GM12878 (cell line): ENCODE measurements at regions not wholly inside any gene's neighbourhood (a gene's known extent, or its start where the extent isn't known, plus 50 kb on each side); places are given as distances from the start of the nearest gene placed in this dataset.

ENCODE experiments used
- ATAC-seq: fragments of 200-7000 bp; cut with Tn5 transposase; 3 replicates; pipeline ENCODE4 v1.9.1; 2020; ENCODE audit warnings: mild to moderate bottlenecking, moderate library complexity
- BruUV-seq: library from RNA; stranded (reverse); fragments of 400-500 nt; replicated peaks from 2 replicates; lab custom pipeline; 2021; lab: Mats Ljungman, UMichigan
- CTCF ChIA-PET: fragments of 300-600 bp; sonication (Branson Sonifier 250); formaldehyde crosslinking; extraction: SDS; loops from one replicate; lab custom pipeline; 2021; ENCODE audit warnings: inconsistent platforms; lab: Yijun Ruan, JAX
- POLR2A ChIA-PET: fragments of 350-600 bp; formaldehyde crosslinking; extraction: SDS; loops from one replicate; lab custom pipeline; 2021; ENCODE audit warnings: inconsistent platforms; lab: Charles Lee
- RAD21 ChIA-PET: fragments of 300-600 bp; sonication (Branson Sonifier 250); formaldehyde crosslinking; loops from one replicate; lab custom pipeline; 2023; ENCODE audit warnings: antibody characterized with exemption; ENCODE audit not compliant: unreplicated experiment; lab: Charles Lee
- SMC1A ChIA-PET: fragments of 300-600 bp; sonication (Branson Sonifier 250); formaldehyde crosslinking; loops from one replicate; lab custom pipeline; 2023; ENCODE audit not compliant: unreplicated experiment, uncharacterized antibody; lab: Charles Lee
- DNase-seq: peaks from one replicate; pipeline ENCODE4 v3.0.0-alpha.2; 2011; ENCODE audit warnings: low read depth, low spot score
- FAIRE-seq: peaks from 3 replicates; lab custom pipeline; 2011; peaks lifted over from hg19 to GRCh38; lab: Jason Lieb, UNC
- H2AFZ ChIP-seq: 2 replicates; pipeline ENCODE4 v1.6.0; 2011; ENCODE audit warnings: low read depth, low read length, control low read depth; ENCODE audit not compliant: control insufficient read depth
- H3K27ac ChIP-seq: 2 replicates; pipeline ENCODE4 v1.5.1; 2011; ENCODE audit warnings: control low read depth; ENCODE audit not compliant: control insufficient read depth, insufficient read depth
- H3K27me3 ChIP-seq, 2 experiments: replicated peaks in 1 of 2; 2 replicates each; pipeline versions ENCODE4 v1.6.0 to v1.6.1; 2011; ENCODE audit warnings: low read length in 1 of 2; ENCODE audit not compliant: control insufficient read depth in 2 of 2, insufficient read depth in 2 of 2
- H3K36me3 ChIP-seq, 2 experiments: 2 replicates each; pipeline ENCODE4 v1.5.1; 2011; ENCODE audit warnings: low read length in 1 of 2; ENCODE audit not compliant: control insufficient read depth in 2 of 2, insufficient read depth in 2 of 2
- H3K4me1 ChIP-seq: 2 replicates; pipeline ENCODE4 v1.6.1; 2011; ENCODE audit warnings: mild to moderate bottlenecking, low read length, moderate library complexity, mixed read lengths; ENCODE audit not compliant: control insufficient read depth, insufficient read depth
- H3K4me2 ChIP-seq: 2 replicates; pipeline ENCODE4 v1.6.0; 2011; ENCODE audit warnings: control low read depth; ENCODE audit not compliant: control insufficient read depth, insufficient read depth
- H3K4me3 ChIP-seq: fragments of 200-600 bp; sonication (generic); 2 replicates; pipeline ENCODE4 v1.5.1; 2016
- H3K79me2 ChIP-seq: 2 replicates; pipeline ENCODE4 v1.6.0; 2011; ENCODE audit warnings: low read length; ENCODE audit not compliant: control insufficient read depth, insufficient read depth
- H3K9ac ChIP-seq: 2 replicates; pipeline ENCODE4 v1.8.0; 2011; ENCODE audit warnings: low read length, control low read depth, mixed read lengths; ENCODE audit not compliant: control insufficient read depth, insufficient read depth
- H3K9me3 ChIP-seq: replicated peaks from 3 replicates; pipeline ENCODE4 v1.5.1; 2011; ENCODE audit warnings: mild to moderate bottlenecking, low read length; ENCODE audit not compliant: control insufficient read depth, insufficient read depth
- H4K20me1 ChIP-seq: 2 replicates; pipeline ENCODE4 v1.6.0; 2011; ENCODE audit not compliant: control insufficient read depth, insufficient read depth
- BMI1 ChIP-seq: fragments of 450-650 bp; IDR thresholded peaks from 2 replicates; pipeline ENCODE4 v1.6.1; 2016; ENCODE audit warnings: mild to moderate bottlenecking, moderate library complexity, borderline replicate concordance
- CBFB ChIP-seq: IDR thresholded peaks from 2 replicates; pipeline ENCODE4 v1.6.1; 2016; ENCODE audit warnings: antibody characterized with exemption, low read depth
- EED ChIP-seq: sonication (generic); IDR thresholded peaks from 2 replicates; pipeline ENCODE4 v1.6.1; 2016; ENCODE audit warnings: antibody characterized with exemption, low read depth
- FOS ChIP-seq: IDR thresholded peaks from 3 replicates; pipeline ENCODE4 v1.6.1; 2011; ENCODE audit warnings: borderline replicate concordance; ENCODE audit not compliant: insufficient read length; ENCODE audit errors: extremely low read depth
- FOXM1 ChIP-seq: IDR thresholded peaks from 2 replicates; pipeline ENCODE4 v1.6.1; 2012; ENCODE audit warnings: low read depth, mild to moderate bottlenecking, inconsistent platforms, low read length, moderate library complexity
- GATAD2B ChIP-seq: fragments of 450-650 bp; conservative IDR thresholded peaks from 2 replicates; pipeline ENCODE4 v1.6.1; 2017; ENCODE audit warnings: low read depth, mild to moderate bottlenecking, moderate library complexity
- JUNB ChIP-seq: IDR thresholded peaks from 2 replicates; pipeline ENCODE4 v1.6.1; 2016; ENCODE audit warnings: antibody characterized with exemption, mild to moderate bottlenecking
- MYC ChIP-seq: IDR thresholded peaks from 2 replicates; pipeline ENCODE4 v1.6.1; 2011; ENCODE audit warnings: mild to moderate bottlenecking, low read length, moderate library complexity, inconsistent platforms; ENCODE audit not compliant: insufficient read depth, insufficient replicate concordance, insufficient read length, severe bottlenecking
- SKIL ChIP-seq: fragments of 450-650 bp; IDR thresholded peaks from 2 replicates; pipeline ENCODE4 v1.6.1; 2017; ENCODE audit warnings: mild to moderate bottlenecking, low read depth, inconsistent platforms; ENCODE audit not compliant: poor library complexity, severe bottlenecking
- SP1 ChIP-seq: IDR thresholded peaks from one replicate; pipeline ENCODE4 v1.6.1; 2011; ENCODE audit warnings: low read depth, low read length
- SPI1 ChIP-seq: IDR thresholded peaks from 2 replicates; pipeline ENCODE4 v1.6.1; 2011; ENCODE audit warnings: low read depth, mild to moderate bottlenecking, low read length, moderate library complexity, borderline replicate concordance; ENCODE audit not compliant: insufficient read depth
- ZNF207 ChIP-seq: fragments of 450-650 bp; IDR thresholded peaks from 2 replicates; pipeline ENCODE4 v1.6.1; 2014; ENCODE audit warnings: antibody characterized with exemption, mild to moderate bottlenecking, borderline replicate concordance
- ZZZ3 ChIP-seq: IDR thresholded peaks from 2 replicates; pipeline ENCODE4 v1.6.1; 2011; ENCODE audit warnings: low read depth; ENCODE audit not compliant: control insufficient read depth, insufficient read length
- WGBS: methylation state at CpG from one replicate; pipeline ENCODE4 v1.1.6; 2016; ENCODE audit warnings: low lambda C conversion rate; ENCODE audit not compliant: insufficient replicate concordance, insufficient coverage; ENCODE audit errors: missing lambda C conversion rate; 5-methylcytosine and 5-hydroxymethylcytosine counted together
- in situ Hi-C: fragments of 300-500 bp; cut with MboI; formaldehyde crosslinking; loops from 9 replicates; pipeline ENCODE4 v1.14.3; 2018; ENCODE audit warnings: mixed read lengths
- intact Hi-C: fragments of 100-400 bp; cut with micrococcal nuclease; formaldehyde crosslinking; loops from one replicate; pipeline ENCODE4 v1.14.2; 2022; ENCODE audit not compliant: unreplicated experiment

GRCh38 chr10:22058201-22058600 is 54.7 kb upstream of the DNAJC1 start:
- Histone ChIP-seq H3K9me3 (no peaks in the 10 kb centered on the region), H3K9ac (no peak overlapping the region), H3K4me3 (no peak overlapping the region), H3K27me3 (no peaks in the 10 kb centered on the region), H4K20me1 (no peaks in the 10 kb centered on the region), H3K27ac (no peak overlapping the region), H3K4me1 (no peaks in the 10 kb centered on the region), H3K4me2 (no peak overlapping the region), H3K36me3 (no peaks in the 10 kb centered on the region), H3K79me2 (no peaks in the 10 kb centered on the region), H2AFZ (no peak overlapping the region)
- FAIRE-seq = no peak
- 3% methylated on average over 2 of the region's 2 CpGs for WGBS
- ChIA-PET CTCF (no interaction called here), POLR2A (no interaction called here), SMC1A (interaction anchor here (0.7 to 0.8 kb wide), 2 partner anchors 9 to 373 kb away, joined by 3 read pairs; no protein-coding TSS in a partner anchor), RAD21 (no interaction called here)
- intact Hi-C loops (no loop called here), in situ Hi-C loops (no loop called here)
- BruUV-seq = no TSS peak
- no peak for DNase-seq
- TF ChIP-seq ZNF207 (no peak), MYC (no peak), BMI1 (no peak), SP1 (no peak), SPI1 (no peak), CBFB (no peak), FOXM1 (no peak), FOS (no peak), JUNB (no peak), GATAD2B (no peak), SKIL (no peak), EED (no peak), ZZZ3 (no peak)
- no peak for ATAC-seq
